ENCODE measurements at regions not wholly inside any gene's neighbourhood (a gene's known extent, or its start where the extent isn't known, plus 50 kb on each side); places are given as distances from the start of the nearest gene placed in this dataset.

GRCh38 chr2:65687614-65688013 is 255.2 kb upstream of the SPRED2 start:
- TF ChIP-seq CTCF (IDR thresholded peaks at IDR 0.05; ENCODE audit: control extremely low read depth, extremely low read depth, low read depth, missing control alignments), result no peak
- no peak for DNase-seq (ENCODE audit: extremely low spot score)
- ChIA-PET POLR2A (no interaction called here), CTCF (interaction anchor here (1.2 to 1.8 kb wide), 5 partner anchors 10 to 26 kb away, joined by 3 to 5 read pairs (median 3); no protein-coding TSS in a partner anchor)

- CTCF ChIA-PET, result interaction anchor here (1.2 to 1.8 kb wide), 5 partner anchors 10 to 26 kb away, joined by 3 to 5 read pairs (median 3); no protein-coding TSS in a partner anchor
These were observed 254.6 kb upstream of the SPRED2 start for GRCh38 chr2:65686928-65687521.

GRCh38 chr2:65681503-65681902 is 249.1 kb upstream of the SPRED2 start:
- CTCF ChIA-PET, result interaction anchor here (2.6 kb wide), 1 partner anchor 13 kb away, joined by 10 read pairs; no protein-coding TSS in a partner anchor
- no peak for TF ChIP-seq CTCF (IDR thresholded peaks at IDR 0.05; ENCODE audit: control extremely low read depth, extremely low read depth, low read depth, missing control alignments)
- DNase-seq (ENCODE audit: extremely low spot score), result no peak
- POLR2A ChIA-PET, result no interaction called here

More at GRCh38 chr2:65686928-65687521, 254.6 kb upstream of the SPRED2 start:
- POLR2A ChIA-PET, result no interaction called here
- DNase-seq (ENCODE audit: extremely low spot score), result no peak
- TF ChIP-seq CTCF (IDR thresholded peaks at IDR 0.05; ENCODE audit: control extremely low read depth, extremely low read depth, low read depth, missing control alignments), result no peak

- DNase-seq (ENCODE audit: extremely low spot score), result no peak
- TF ChIP-seq CTCF (IDR thresholded peaks at IDR 0.05; ENCODE audit: control extremely low read depth, extremely low read depth, low read depth, missing control alignments), result no peak
- CTCF ChIA-PET, result no interaction called here
- POLR2A ChIA-PET, result no interaction called here
These were observed 246.5 kb upstream of the SPRED2 start for GRCh38 chr2:65678779-65679391.

- DNase-seq (ENCODE audit: extremely low spot score), result no peak
- POLR2A ChIA-PET, result no interaction called here
- no peak for TF ChIP-seq CTCF (IDR thresholded peaks at IDR 0.05; ENCODE audit: control extremely low read depth, extremely low read depth, low read depth, missing control alignments)
- CTCF ChIA-PET, result interaction anchor here (2.7 kb wide), 1 partner anchor 35 kb away, joined by 9 read pairs; no protein-coding TSS in a partner anchor
These were observed 243.0 kb upstream of the SPRED2 start for GRCh38 chr2:65675350-65675749.

GRCh38 chr2:65671670-65672242 is 239.4 kb upstream of the SPRED2 start:
- CTCF ChIA-PET, result interaction anchor here (0.8 to 1.5 kb wide), 3 partner anchors 12 to 31 kb away, joined by 4 read pairs; no protein-coding TSS in a partner anchor
- DNase-seq (ENCODE audit: extremely low spot score), result no peak
- POLR2A ChIA-PET, result no interaction called here
- TF ChIP-seq CTCF (IDR thresholded peaks at IDR 0.05; ENCODE audit: control extremely low read depth, extremely low read depth, low read depth, missing control alignments), result no peak

Data from GM10248 (cell line).